Esophagus muscularis mucosa (tissue), 4 donors: ENCODE measurements at regions not wholly inside any gene's neighbourhood (a gene's known extent, or its start where the extent isn't known, plus 50 kb on each side); places are given as distances from the start of the nearest gene placed in this dataset.

ENCODE experiments used
- EP300 ChIP-seq: sonication (generic); formaldehyde crosslinking; IDR thresholded peaks from one replicate; pipeline ENCODE4 v1.6.1; 2017; ENCODE audit warnings: antibody characterized with exemption
- POLR2A ChIP-seq: fragments of 450-650 bp; IDR thresholded peaks from one replicate; pipeline ENCODE4 v1.6.1; 2017; ENCODE audit warnings: antibody characterized with exemption, moderate library complexity, mild to moderate bottlenecking, low read depth
- POLR2AphosphoS5 ChIP-seq, 2 donors: sonication (generic); formaldehyde crosslinking; IDR thresholded peaks; one replicate each; pipeline ENCODE4 v1.6.1; 2017; ENCODE audit warnings: antibody characterized with exemption in 2 of 2
- TF ChIP-seq, protein P1 (sequence below), 3 experiments: fragments of 200-600 bp in 2 of 3; fragments of 450-650 bp in 1 of 3; sonication (generic) in 2 of 3; IDR thresholded peaks; one replicate each; pipeline ENCODE4 v1.5.1; 2017 to 2019; ENCODE audit warnings: antibody characterized with exemption in 3 of 3, mild to moderate bottlenecking in 2 of 3, moderate library complexity in 1 of 3

DNA sequence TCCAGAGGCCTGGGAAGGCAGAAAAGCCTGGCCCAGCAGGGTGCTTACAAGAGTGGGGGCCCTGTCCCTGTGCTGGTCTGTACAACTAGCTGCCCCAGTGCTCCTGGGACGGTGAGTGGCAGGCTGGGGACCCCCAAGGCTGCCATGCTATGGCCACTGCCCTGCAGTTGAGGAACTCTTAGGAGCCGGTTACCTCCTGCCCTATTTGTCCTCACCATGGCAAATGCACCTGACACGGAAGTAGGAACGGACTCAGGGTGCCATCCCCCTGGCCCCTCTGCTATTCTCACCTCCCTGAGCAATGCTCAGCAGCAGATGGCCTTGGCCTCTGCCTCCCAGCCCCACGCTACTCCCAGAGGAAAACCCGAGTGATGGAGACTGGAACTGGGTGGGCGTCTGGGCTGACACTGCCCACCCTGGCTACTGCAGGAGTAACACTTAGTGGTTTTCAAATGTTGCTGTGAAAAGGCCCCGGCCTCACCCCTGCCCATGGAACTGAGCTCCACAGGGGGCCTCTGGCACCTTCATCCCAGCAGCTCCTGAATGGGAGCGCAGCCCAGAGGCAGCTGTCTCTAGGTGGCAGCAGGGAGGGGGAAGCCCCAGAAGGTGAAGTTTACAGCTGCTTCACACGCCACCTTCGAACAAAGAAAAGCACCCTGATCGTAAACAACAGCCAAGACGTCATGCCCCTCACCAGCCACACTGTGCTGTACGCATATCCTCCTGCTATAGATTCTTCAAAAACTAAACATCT lies 105.3 kb downstream of the CTTN start:
- TF ChIP-seq POLR2AphosphoS5 (IDR thresholded peaks at IDR 0.05) (no peak), POLR2A (no peak), EP300 (no peak)
- TF ChIP-seq, protein P1, sequence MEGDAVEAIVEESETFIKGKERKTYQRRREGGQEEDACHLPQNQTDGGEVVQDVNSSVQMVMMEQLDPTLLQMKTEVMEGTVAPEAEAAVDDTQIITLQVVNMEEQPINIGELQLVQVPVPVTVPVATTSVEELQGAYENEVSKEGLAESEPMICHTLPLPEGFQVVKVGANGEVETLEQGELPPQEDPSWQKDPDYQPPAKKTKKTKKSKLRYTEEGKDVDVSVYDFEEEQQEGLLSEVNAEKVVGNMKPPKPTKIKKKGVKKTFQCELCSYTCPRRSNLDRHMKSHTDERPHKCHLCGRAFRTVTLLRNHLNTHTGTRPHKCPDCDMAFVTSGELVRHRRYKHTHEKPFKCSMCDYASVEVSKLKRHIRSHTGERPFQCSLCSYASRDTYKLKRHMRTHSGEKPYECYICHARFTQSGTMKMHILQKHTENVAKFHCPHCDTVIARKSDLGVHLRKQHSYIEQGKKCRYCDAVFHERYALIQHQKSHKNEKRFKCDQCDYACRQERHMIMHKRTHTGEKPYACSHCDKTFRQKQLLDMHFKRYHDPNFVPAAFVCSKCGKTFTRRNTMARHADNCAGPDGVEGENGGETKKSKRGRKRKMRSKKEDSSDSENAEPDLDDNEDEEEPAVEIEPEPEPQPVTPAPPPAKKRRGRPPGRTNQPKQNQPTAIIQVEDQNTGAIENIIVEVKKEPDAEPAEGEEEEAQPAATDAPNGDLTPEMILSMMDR (IDR thresholded peaks at IDR 0.05), result no peak
